Activated CD8-positive, alpha-beta memory T cell treated with anti-CD3 and anti-CD28 coated beads, Interleukin-2, amount 10 ng/mL, durations not matched to agents 7 days and 5 days (primary cell): ENCODE measurements at regions not wholly inside any gene's neighbourhood (a gene's known extent, or its start where the extent isn't known, plus 50 kb on each side); places are given as distances from the start of the nearest gene placed in this dataset.
"Not testable (repeated sequence)": the region's sequence is repeated elsewhere in the genome, so short reads cannot be mapped to it uniquely, and the experiment has no call there.

Source experiments
- ATAC-seq: fragments of 150-1000 bp; cut with Tn5 transposase; one replicate; pipeline ENCODE4 v1.10.0; 2021; ENCODE audit warnings: moderate library complexity
- CTCF ChIA-PET: fragments of 350-600 bp; sonication (Branson Sonifier 250); formaldehyde crosslinking; loops from one replicate; lab custom pipeline; 2021; ENCODE audit warnings: antibody characterized with exemption; lab: Charles Lee
- DNase-seq: peaks from one replicate; pipeline ENCODE4 v3.0.0-alpha.2; 2020
- H3K27ac Mint-ChIP-seq: one replicate; pipeline ENCODE4 v1.8.0; 2021; ENCODE audit warnings: mild to moderate bottlenecking, mixed read lengths
- H3K27me3 Mint-ChIP-seq: one replicate; pipeline ENCODE4 v1.8.0; 2021; ENCODE audit warnings: mixed read lengths
- H3K36me3 Mint-ChIP-seq: one replicate; pipeline ENCODE4 v1.8.0; 2021; ENCODE audit warnings: mild to moderate bottlenecking, mixed read lengths
- H3K4me1 Mint-ChIP-seq: one replicate; pipeline ENCODE4 v1.8.0; 2021; ENCODE audit warnings: mixed read lengths
- H3K4me3 Mint-ChIP-seq: one replicate; pipeline ENCODE4 v1.8.0; 2021; ENCODE audit warnings: mild to moderate bottlenecking, moderate library complexity, mixed read lengths
- H3K9me3 Mint-ChIP-seq: one replicate; pipeline ENCODE4 v1.8.0; 2022; ENCODE audit warnings: low read depth, mixed read lengths

GRCh38 chr1:4062992-4063391 lies 162.9 kb upstream of the C1orf174 start:
- no peak overlapping the region for H3K4me3 Mint-ChIP-seq
- ATAC-seq = no peak
- CTCF ChIA-PET = no interaction called here
- no peaks in the 10 kb centered on the region for H3K4me1 Mint-ChIP-seq
- DNase-seq = no peak
- no peak overlapping the region for H3K27ac Mint-ChIP-seq
- no peaks in the 10 kb centered on the region for H3K27me3 Mint-ChIP-seq
- H3K36me3 Mint-ChIP-seq = no peaks in the 10 kb centered on the region
- no peaks in the 10 kb centered on the region for H3K9me3 Mint-ChIP-seq

GRCh38 chr1:4063516-4063915 lies 163.4 kb upstream of the C1orf174 start:
- DNase-seq (no peak), ATAC-seq (no peak)
- Mint-ChIP-seq H3K4me3 (no peak overlapping the region), H3K36me3 (no peaks in the 10 kb centered on the region), H3K27me3 (no peaks in the 10 kb centered on the region), H3K4me1 (no peaks in the 10 kb centered on the region), H3K27ac (no peak overlapping the region), H3K9me3 (no peaks in the 10 kb centered on the region)
- CTCF ChIA-PET = no interaction called here

- no peaks in the 10 kb centered on the region for H3K4me1 Mint-ChIP-seq
- no peak overlapping the region for H3K4me3 Mint-ChIP-seq
- CTCF ChIA-PET = no interaction called here
- no peak overlapping the region for H3K27ac Mint-ChIP-seq
- ATAC-seq (no peak), DNase-seq (no peak)
- no peaks in the 10 kb centered on the region for H3K9me3 Mint-ChIP-seq
- no peaks in the 10 kb centered on the region for H3K27me3 Mint-ChIP-seq
- H3K36me3 Mint-ChIP-seq = no peaks in the 10 kb centered on the region
These were observed 164.2 kb upstream of the C1orf174 start for GRCh38 chr1:4064150-4064889.

GRCh38 chr1:4066860-4067599 lies 167.0 kb upstream of the C1orf174 start:
- Mint-ChIP-seq H3K36me3 (no peaks in the 10 kb centered on the region), H3K4me1 (no peaks in the 10 kb centered on the region), H3K27me3 (peaks cover 2% of the 10 kb centered on the region), H3K4me3 (no peak overlapping the region), H3K27ac (no peak overlapping the region), H3K9me3 (no peaks in the 10 kb centered on the region)
- DNase-seq (no peak), ATAC-seq (no peak)
- CTCF ChIA-PET = no interaction called here

- ATAC-seq (no peak), DNase-seq (no peak)
- CTCF ChIA-PET = no interaction called here
- H3K27ac Mint-ChIP-seq = no peak overlapping the region
- no peaks in the 10 kb centered on the region for H3K4me1 Mint-ChIP-seq
- no peak overlapping the region for H3K4me3 Mint-ChIP-seq
- H3K36me3 Mint-ChIP-seq = no peaks in the 10 kb centered on the region
- H3K27me3 Mint-ChIP-seq = peaks cover 2% of the 10 kb centered on the region
- no peaks in the 10 kb centered on the region for H3K9me3 Mint-ChIP-seq
These were observed 168.0 kb upstream of the C1orf174 start for GRCh38 chr1:4068076-4068475.

GRCh38 chr1:4071653-4072052 lies 171.6 kb upstream of the C1orf174 start:
- Mint-ChIP-seq H3K4me3 (no peak overlapping the region), H3K9me3 (no peaks in the 10 kb centered on the region), H3K4me1 (no peaks in the 10 kb centered on the region), H3K27me3 (peaks cover 2% of the 10 kb centered on the region), H3K27ac (no peak overlapping the region), H3K36me3 (no peaks in the 10 kb centered on the region)
- ATAC-seq (no peak), DNase-seq (no peak)
- CTCF ChIA-PET = no interaction called here

- ATAC-seq (no peak), DNase-seq (no peak)
- no peaks in the 10 kb centered on the region for H3K9me3 Mint-ChIP-seq
- H3K27me3 Mint-ChIP-seq = peaks cover 2% of the 10 kb centered on the region
- H3K36me3 Mint-ChIP-seq = no peaks in the 10 kb centered on the region
- H3K4me3 Mint-ChIP-seq = no peak overlapping the region
- CTCF ChIA-PET = no interaction called here
- no peaks in the 10 kb centered on the region for H3K4me1 Mint-ChIP-seq
- no peak overlapping the region for H3K27ac Mint-ChIP-seq
These were observed 172.5 kb upstream of the C1orf174 start for GRCh38 chr1:4072481-4073153.

- DNase-seq = no peak
- Mint-ChIP-seq H3K36me3 (no peaks in the 10 kb centered on the region), H3K27ac (no peak overlapping the region), H3K4me3 (no peak overlapping the region), H3K27me3 (no peaks in the 10 kb centered on the region), H3K9me3 (no peaks in the 10 kb centered on the region), H3K4me1 (no peaks in the 10 kb centered on the region)
- CTCF ChIA-PET = no interaction called here
- no peak for ATAC-seq
These were observed 175.6 kb upstream of the C1orf174 start for GRCh38 chr1:4075436-4076225.

- Mint-ChIP-seq H3K9me3 (no peaks in the 10 kb centered on the region), H3K4me3 (no peak overlapping the region), H3K4me1 (no peaks in the 10 kb centered on the region), H3K27me3 (no peaks in the 10 kb centered on the region), H3K36me3 (no peaks in the 10 kb centered on the region), H3K27ac (no peak overlapping the region)
- CTCF ChIA-PET = no interaction called here
- ATAC-seq (no peak), DNase-seq (no peak)
These were observed 176.3 kb upstream of the C1orf174 start for GRCh38 chr1:4076346-4076745.

- H3K4me1 Mint-ChIP-seq, DNase-seq, ATAC-seq, H3K9me3 Mint-ChIP-seq, H3K27ac Mint-ChIP-seq, H3K27me3 Mint-ChIP-seq, H3K36me3 Mint-ChIP-seq, H3K4me3 Mint-ChIP-seq, CTCF ChIA-PET: not testable (repeated sequence)
These were observed 178.3 kb upstream of the C1orf174 start for GRCh38 chr1:4078091-4078962.

- Mint-ChIP-seq H3K27ac (no peak overlapping the region), H3K4me3 (no peak overlapping the region), H3K4me1 (no peaks in the 10 kb centered on the region), H3K36me3 (no peaks in the 10 kb centered on the region), H3K9me3 (no peaks in the 10 kb centered on the region), H3K27me3 (no peaks in the 10 kb centered on the region)
- CTCF ChIA-PET = no interaction called here
- DNase-seq = no peak
- ATAC-seq = no peak
These were observed 179.7 kb upstream of the C1orf174 start for GRCh38 chr1:4079815-4080214.

GRCh38 chr1:4081806-4082711 lies 182.0 kb upstream of the C1orf174 start:
- Mint-ChIP-seq H3K4me3 (no peak overlapping the region), H3K27me3 (no peaks in the 10 kb centered on the region), H3K36me3 (no peaks in the 10 kb centered on the region), H3K9me3 (no peaks in the 10 kb centered on the region), H3K27ac (no peak overlapping the region), H3K4me1 (no peaks in the 10 kb centered on the region)
- DNase-seq (no peak), ATAC-seq (no peak)
- CTCF ChIA-PET = no interaction called here
